SK-N-SH (cell line): ENCODE measurements at regions not wholly inside any gene's neighbourhood (a gene's known extent, or its start where the extent isn't known, plus 50 kb on each side); places are given as distances from the start of the nearest gene placed in this dataset.
"Not testable (repeated sequence)": the region's sequence is repeated elsewhere in the genome, so short reads cannot be mapped to it uniquely, and the experiment has no call there.

Experiments
- CTCF ChIA-PET: fragments of 300-600, 350-600 bp; formaldehyde crosslinking; extraction: SDS; loops from one replicate; lab custom pipeline; 2021; lab: Yijun Ruan, JAX
- POLR2A ChIA-PET: fragments of 350-600 bp; sonication (Branson Sonifier 250); formaldehyde crosslinking; extraction: SDS; loops from one replicate; lab custom pipeline; 2020; ENCODE audit warnings: antibody characterized with exemption, inconsistent platforms; lab: Yijun Ruan, JAX
- DNase-seq: peaks from one replicate; pipeline ENCODE4 v3.0.0; 2012
- H2AFZ ChIP-seq: fragments of 200-600 bp; sonication (generic); 2 replicates; pipeline ENCODE4 v1.8.1; 2016; ENCODE audit warnings: antibody characterized with exemption, mild to moderate bottlenecking, low read depth
- H3F3A ChIP-seq: fragments of 200-600 bp; sonication (generic); replicated peaks from 2 replicates; pipeline ENCODE3; 2016; ENCODE audit warnings: antibody characterized with exemption, mild to moderate bottlenecking; ENCODE audit not compliant: insufficient read depth
- H3K27ac ChIP-seq, 2 experiments: fragments of 200-500 bp in 1 of 2; fragments of 200-600 bp in 1 of 2; sonication (Bioruptor generic) in 1 of 2; sonication (generic), shearing (Covaris generic) in 1 of 2; 2 replicates each; pipeline versions ENCODE4 v1.5.1 to v1.6.1; 2014 to 2016; ENCODE audit warnings: low read depth in 2 of 2, inconsistent platforms in 1 of 2, low read length in 1 of 2, mild to moderate bottlenecking in 1 of 2, mixed read lengths in 1 of 2
- H3K27me3 ChIP-seq: fragments of 200-600 bp; sonication (generic), shearing (Covaris generic); 2 replicates; pipeline ENCODE4 v1.6.1; 2016; ENCODE audit warnings: mixed run types; ENCODE audit not compliant: insufficient read depth
- H3K36me3 ChIP-seq, 2 experiments: fragments of 200-500 bp in 1 of 2; fragments of 200-600 bp in 1 of 2; sonication (Bioruptor generic) in 1 of 2; sonication (generic) in 1 of 2; replicated peaks in 1 of 2; 2 replicates each; pipeline versions ENCODE3 to v1.5.1; 2014 to 2016; ENCODE audit warnings: low read length in 1 of 2, mild to moderate bottlenecking in 1 of 2; ENCODE audit not compliant: insufficient read depth in 2 of 2, control insufficient read depth in 1 of 2
- H3K4me1 ChIP-seq, 2 experiments: fragments of 200-500 bp in 1 of 2; fragments of 200-600 bp in 1 of 2; sonication (Bioruptor generic) in 1 of 2; sonication (generic), shearing (Covaris generic) in 1 of 2; 2 replicates each; pipeline versions ENCODE4 v1.5.1 to v1.6.1; 2014 to 2016; ENCODE audit warnings: low read depth in 1 of 2, low read length in 1 of 2, mixed run types in 1 of 2; ENCODE audit not compliant: insufficient read depth in 2 of 2, control insufficient read depth in 1 of 2
- H3K4me2 ChIP-seq: fragments of 200-600 bp; sonication (generic), shearing (Covaris generic); 2 replicates; pipeline ENCODE4 v1.6.1; 2017; ENCODE audit warnings: mixed run types
- H3K4me3 ChIP-seq, 2 experiments: fragments of 200-500 bp in 1 of 2; fragments of 200-600 bp in 1 of 2; sonication (Bioruptor generic) in 1 of 2; sonication (generic), shearing (Covaris generic) in 1 of 2; 2 replicates each; pipeline versions ENCODE4 v1.5.1 to v1.8.1; 2014 to 2016; ENCODE audit warnings: low read depth in 2 of 2, inconsistent platforms in 1 of 2, low read length in 1 of 2, mild to moderate bottlenecking in 1 of 2, mixed read lengths in 1 of 2, moderate library complexity in 1 of 2
- H3K79me2 ChIP-seq: fragments of 200-600 bp; sonication (generic); 2 replicates; pipeline ENCODE4 v1.8.1; 2017; ENCODE audit warnings: mild to moderate bottlenecking; ENCODE audit not compliant: insufficient read depth
- H3K9ac ChIP-seq: fragments of 200-600 bp; sonication (generic); 2 replicates; pipeline ENCODE4 v1.6.1; 2017; ENCODE audit warnings: mixed run types
- H3K9me2 ChIP-seq: fragments of 200-600 bp; sonication (generic); 2 replicates; pipeline ENCODE4 v1.6.1; 2017; ENCODE audit warnings: mixed run types
- H3K9me3 ChIP-seq: fragments of 200-600 bp; sonication (generic); 2 replicates; pipeline ENCODE4 v1.6.1; 2017; ENCODE audit warnings: mixed run types, mild to moderate bottlenecking, moderate library complexity
- H4K20me1 ChIP-seq: fragments of 200-600 bp; sonication (generic); 2 replicates; pipeline ENCODE4 v1.6.1; 2017; ENCODE audit warnings: mild to moderate bottlenecking, mixed run types; ENCODE audit not compliant: insufficient read depth
- FOXM1 ChIP-seq: IDR thresholded peaks from 2 replicates; pipeline ENCODE4 v1.4.0; 2012; ENCODE audit warnings: low read depth, mild to moderate bottlenecking
- MEF2A ChIP-seq: IDR thresholded peaks from 2 replicates; pipeline ENCODE4 v1.4.0; 2012; ENCODE audit warnings: low read depth, borderline replicate concordance
- PBX3 ChIP-seq: IDR thresholded peaks from 2 replicates; pipeline ENCODE4; 2012
- RFX5 ChIP-seq: IDR thresholded peaks from 2 replicates; pipeline ENCODE4 v1.6.1; 2012; ENCODE audit warnings: mild to moderate bottlenecking, improper control_type of control experiment, low read length
- ZBTB33 ChIP-seq: IDR thresholded peaks from 2 replicates; pipeline ENCODE4 v1.4.0; 2012; ENCODE audit warnings: low read depth, borderline replicate concordance
- WGBS: methylation state at CpG from one replicate; pipeline ENCODE4 v1.1.6; 2017; ENCODE audit warnings: low lambda C conversion rate; 5-methylcytosine and 5-hydroxymethylcytosine counted together

DNA sequence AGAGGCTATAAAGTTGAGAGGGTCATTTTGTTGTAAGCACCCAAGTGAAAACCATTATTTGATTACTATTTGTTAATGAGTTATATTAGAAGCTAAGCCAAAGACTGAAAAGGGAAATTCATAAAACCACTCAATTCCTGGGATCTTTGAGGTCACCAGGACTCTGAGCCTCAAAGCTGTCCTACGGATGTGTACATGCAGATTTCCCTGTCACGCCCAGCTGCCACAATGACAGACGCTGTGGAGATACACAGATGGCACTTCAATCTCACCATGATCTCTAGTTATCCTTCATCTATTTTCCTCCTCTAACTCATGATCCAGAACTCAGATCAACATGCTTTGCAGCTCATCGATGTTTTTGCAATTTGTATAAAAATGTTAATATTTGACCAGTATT lies 403.5 kb upstream of the MIR17HG start (continued):
- TF ChIP-seq PBX3 (no peak), MEF2A (no peak)

DNA sequence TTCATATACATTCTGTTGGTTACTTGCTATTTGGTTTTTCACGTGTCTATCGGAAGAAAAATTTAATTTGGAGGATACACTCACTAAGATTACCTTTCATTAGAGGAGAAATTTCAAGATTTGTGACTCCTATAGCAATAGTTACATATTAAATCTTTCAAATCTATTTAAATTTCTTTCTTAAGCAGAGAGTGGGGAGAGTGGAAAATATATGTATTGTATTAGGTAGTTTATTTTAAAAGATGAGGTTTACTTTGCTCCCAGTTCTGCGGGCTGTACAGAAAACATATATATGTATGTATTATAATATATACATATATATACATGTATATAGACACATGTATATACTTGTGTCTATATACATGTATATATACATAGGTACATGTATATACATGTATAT lies 402.3 kb upstream of the MIR17HG start:
- H3K9ac ChIP-seq, H3K9me3 ChIP-seq, H3K36me3 ChIP-seq, H3K9me2 ChIP-seq, H3K4me1 ChIP-seq, POLR2A ChIA-PET, H3K27me3 ChIP-seq, H3K4me2 ChIP-seq, CTCF ChIA-PET, H3K4me3 ChIP-seq, H3F3A ChIP-seq, H3K79me2 ChIP-seq, H3K27ac ChIP-seq, H4K20me1 ChIP-seq, DNase-seq, H2AFZ ChIP-seq: not testable (repeated sequence)
- 75% methylated on average over 3 of the region's 3 CpGs for WGBS

DNA sequence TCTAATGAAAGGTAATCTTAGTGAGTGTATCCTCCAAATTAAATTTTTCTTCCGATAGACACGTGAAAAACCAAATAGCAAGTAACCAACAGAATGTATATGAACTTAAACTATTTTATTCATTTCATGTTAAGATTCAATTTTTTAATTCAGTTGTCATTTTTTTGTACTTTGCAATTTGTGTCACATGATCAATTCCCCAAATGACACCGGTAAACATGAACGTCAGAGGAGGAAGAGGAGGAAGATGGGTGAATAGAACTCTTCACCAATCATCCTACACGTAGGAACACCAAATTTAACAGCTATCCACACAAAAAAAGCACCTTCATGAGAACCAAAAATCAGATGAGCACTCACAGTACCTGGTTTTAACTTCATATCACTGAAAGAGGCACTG lies 401.4 kb upstream of the MIR17HG start:
- POLR2A ChIA-PET, H3K4me1 ChIP-seq, CTCF ChIA-PET, H3K9ac ChIP-seq, H3K4me2 ChIP-seq, H3K79me2 ChIP-seq, H3K9me2 ChIP-seq, H4K20me1 ChIP-seq, H3K4me3 ChIP-seq, H3K27me3 ChIP-seq, H3K36me3 ChIP-seq, H3K9me3 ChIP-seq, DNase-seq, H2AFZ ChIP-seq, H3K27ac ChIP-seq, H3F3A ChIP-seq: not testable (repeated sequence)
- WGBS: 57% methylated on average over 5 of the region's 5 CpGs

DNA sequence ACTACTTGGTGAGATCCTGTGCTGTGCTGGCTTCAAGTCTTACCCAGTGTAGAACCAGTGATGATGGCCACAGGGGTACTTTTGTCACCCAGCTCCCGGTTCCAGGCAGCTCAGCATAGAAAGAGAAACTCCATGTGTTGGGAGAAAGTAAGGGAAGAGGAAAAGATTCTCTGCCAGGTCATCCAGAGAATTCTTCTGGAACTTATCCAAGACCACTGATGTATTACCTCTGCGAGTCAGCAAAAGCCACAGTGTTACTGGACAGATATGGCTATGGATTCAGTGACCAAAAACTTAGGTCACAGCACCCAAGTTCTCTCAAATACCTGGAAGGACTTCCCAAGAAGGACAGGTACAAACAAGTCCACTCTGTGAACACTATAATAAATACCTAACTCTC lies 399.5 kb upstream of the MIR17HG start:
- CTCF ChIA-PET: no interaction called here
- Histone ChIP-seq H3K4me2 (no peak overlapping the region), H3K36me3 (no peaks in the 10 kb centered on the region), H3K9me3 (no peaks in the 10 kb centered on the region), H4K20me1 (no peaks in the 10 kb centered on the region), H3K27ac (no peak overlapping the region), H3K4me1 (peaks cover 0 to 5% of the 10 kb centered on the region in 2 experiments; a peak in 2 of 4 replicates), H3K79me2 (no peaks in the 10 kb centered on the region), H2AFZ (no peak overlapping the region), H3K27me3 (no peaks in the 10 kb centered on the region), H3K4me3 (no peak overlapping the region), H3K9me2 (no peaks in the 10 kb centered on the region), H3K9ac (no peak overlapping the region)
- DNase-seq: no peak
- WGBS: 34% methylated on average over 2 of the region's 2 CpGs
- no peak for TF ChIP-seq RFX5
- no peak for TF ChIP-seq FOXM1
- no peak for TF ChIP-seq ZBTB33
- TF ChIP-seq, all 33 proteins: peak for 0
- POLR2A ChIA-PET: no interaction called here
- H3F3A ChIP-seq: no peaks in the 10 kb centered on the region
